Suprapubic skin (tissue), 4 donors: ENCODE measurements at regions not wholly inside any gene's neighbourhood (a gene's known extent, or its start where the extent isn't known, plus 50 kb on each side); places are given as distances from the start of the nearest gene placed in this dataset.
"Not testable (repeated sequence)": the region's sequence is repeated elsewhere in the genome, so short reads cannot be mapped to it uniquely, and the experiment has no call there.

Source experiments
- DNase-seq, 2 donors: peaks; one replicate each; pipeline ENCODE4 v3.0.0-alpha.2; 2019; ENCODE audit warnings: low spot score in 2 of 2
- H3K27ac ChIP-seq: fragments of 200-600 bp; sonication (generic); one replicate; pipeline ENCODE4 v1.5.1; 2019
- H3K27me3 ChIP-seq: fragments of 200-600 bp; sonication (generic); one replicate; pipeline ENCODE4 v1.5.1; 2019
- H3K36me3 ChIP-seq: fragments of 200-600 bp; sonication (generic); one replicate; pipeline ENCODE4 v1.5.1; 2019
- H3K4me1 ChIP-seq: fragments of 200-600 bp; sonication (generic); one replicate; pipeline ENCODE4 v1.5.1; 2019
- H3K4me3 ChIP-seq: fragments of 200-600 bp; sonication (generic); one replicate; pipeline ENCODE4 v1.5.1; 2019; ENCODE audit warnings: mild to moderate bottlenecking
- H3K9me3 ChIP-seq: fragments of 200-600 bp; sonication (generic); one replicate; pipeline ENCODE4 v1.5.1; 2019
- EP300 ChIP-seq: sonication (generic); formaldehyde crosslinking; IDR thresholded peaks from one replicate; pipeline ENCODE4 v1.6.1; 2017; ENCODE audit warnings: antibody characterized with exemption
- POLR2A ChIP-seq, 2 donors: fragments of 450-650 bp; IDR thresholded peaks; one replicate each; pipeline ENCODE4 v1.6.1; 2017; ENCODE audit warnings: antibody characterized with exemption in 2 of 2, mild to moderate bottlenecking in 2 of 2, moderate library complexity in 2 of 2
- POLR2AphosphoS5 ChIP-seq, 3 donors: sonication (generic); formaldehyde crosslinking; IDR thresholded peaks; one replicate each; pipeline ENCODE4 v1.6.1; 2017; ENCODE audit warnings: antibody characterized with exemption in 3 of 3
- WGBS: methylation state at CpG from one replicate; pipeline ENCODE4 v1.1.5; 2018; 5-methylcytosine and 5-hydroxymethylcytosine counted together
- TF ChIP-seq, protein P1 (sequence below), 2 donors: fragments of 200-600 bp in 1 of 2; fragments of 450-650 bp in 1 of 2; sonication (generic) in 1 of 2; IDR thresholded peaks; one replicate each; pipeline ENCODE4 v1.5.1; 2016 to 2019; ENCODE audit warnings: antibody characterized with exemption in 2 of 2, mild to moderate bottlenecking in 1 of 2, moderate library complexity in 1 of 2

GRCh38 chr1:101178341-101178687, 58.5 kb upstream of the S1PR1 start:
- H3K27ac ChIP-seq, result no peak overlapping the region
- TF ChIP-seq POLR2AphosphoS5 (IDR thresholded peaks at IDR 0.05), result no peak
- TF ChIP-seq POLR2A (IDR thresholded peaks at IDR 0.05), result no peak
- no peak for TF ChIP-seq EP300
- TF ChIP-seq, protein P1, sequence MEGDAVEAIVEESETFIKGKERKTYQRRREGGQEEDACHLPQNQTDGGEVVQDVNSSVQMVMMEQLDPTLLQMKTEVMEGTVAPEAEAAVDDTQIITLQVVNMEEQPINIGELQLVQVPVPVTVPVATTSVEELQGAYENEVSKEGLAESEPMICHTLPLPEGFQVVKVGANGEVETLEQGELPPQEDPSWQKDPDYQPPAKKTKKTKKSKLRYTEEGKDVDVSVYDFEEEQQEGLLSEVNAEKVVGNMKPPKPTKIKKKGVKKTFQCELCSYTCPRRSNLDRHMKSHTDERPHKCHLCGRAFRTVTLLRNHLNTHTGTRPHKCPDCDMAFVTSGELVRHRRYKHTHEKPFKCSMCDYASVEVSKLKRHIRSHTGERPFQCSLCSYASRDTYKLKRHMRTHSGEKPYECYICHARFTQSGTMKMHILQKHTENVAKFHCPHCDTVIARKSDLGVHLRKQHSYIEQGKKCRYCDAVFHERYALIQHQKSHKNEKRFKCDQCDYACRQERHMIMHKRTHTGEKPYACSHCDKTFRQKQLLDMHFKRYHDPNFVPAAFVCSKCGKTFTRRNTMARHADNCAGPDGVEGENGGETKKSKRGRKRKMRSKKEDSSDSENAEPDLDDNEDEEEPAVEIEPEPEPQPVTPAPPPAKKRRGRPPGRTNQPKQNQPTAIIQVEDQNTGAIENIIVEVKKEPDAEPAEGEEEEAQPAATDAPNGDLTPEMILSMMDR (IDR thresholded peaks at IDR 0.05), result no peak
- no peaks in the 10 kb centered on the region for H3K27me3 ChIP-seq
- no peak overlapping the region for H3K4me3 ChIP-seq
- DNase-seq, result no peak
- H3K9me3 ChIP-seq, result no peaks in the 10 kb centered on the region
- no peaks in the 10 kb centered on the region for H3K36me3 ChIP-seq
- WGBS, result 75% methylated on average over 1 of the region's 1 CpG
- H3K4me1 ChIP-seq, result no peaks in the 10 kb centered on the region

DNA sequence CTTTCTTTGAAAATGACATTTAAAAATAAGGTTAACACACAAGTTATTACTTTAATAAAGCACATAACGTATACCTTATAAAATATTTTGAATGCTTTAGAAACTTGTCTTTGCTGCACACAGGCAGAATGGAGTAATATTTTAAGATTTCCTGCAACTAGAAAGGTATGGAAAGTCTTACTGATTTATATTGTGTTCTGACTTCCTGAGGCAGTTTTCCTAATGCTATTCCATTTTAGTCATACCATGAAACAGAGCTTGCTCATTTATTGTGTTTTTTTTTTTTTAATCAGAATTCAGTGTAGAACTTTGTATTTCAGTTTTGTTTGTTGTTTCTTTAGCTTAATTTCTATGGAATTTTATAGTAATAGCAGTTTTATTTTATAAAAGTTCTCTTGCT, 60.9 kb upstream of the S1PR1 start:
- 68% methylated on average over 1 of the region's 1 CpG for WGBS
- no peak overlapping the region for H3K27ac ChIP-seq

DNA sequence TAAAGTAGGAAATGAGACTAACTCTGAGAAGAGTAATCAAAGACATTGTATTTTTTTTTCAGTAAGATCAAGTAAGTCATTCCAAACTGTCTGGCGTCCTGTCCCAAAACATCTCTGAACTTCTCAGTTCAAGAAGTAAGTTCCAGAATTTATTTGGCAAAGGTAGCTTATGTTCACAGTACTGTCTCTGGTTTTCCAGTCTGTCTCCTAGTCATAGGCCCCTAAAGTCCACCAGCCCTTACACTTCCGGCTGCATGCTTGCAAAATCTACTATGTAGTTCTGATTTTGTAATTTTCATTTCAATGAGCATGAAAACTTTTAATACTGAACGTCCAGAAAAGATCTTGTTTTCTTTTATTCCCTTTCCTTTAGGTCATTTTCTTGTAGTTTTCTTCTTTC, 61.4 kb upstream of the S1PR1 start:
- 51% methylated on average over 3 of the region's 3 CpGs for WGBS

More for the DNA sequence above, 60.9 kb upstream of the S1PR1 start:
- H3K4me3 ChIP-seq, result no peak overlapping the region
- H3K36me3 ChIP-seq, result no peaks in the 10 kb centered on the region
- no peaks in the 10 kb centered on the region for H3K27me3 ChIP-seq
- H3K9me3 ChIP-seq, result no peaks in the 10 kb centered on the region
- DNase-seq, result no peak
- TF ChIP-seq, protein P1 (IDR thresholded peaks at IDR 0.05), result no peak
- TF ChIP-seq EP300, result no peak
- TF ChIP-seq POLR2AphosphoS5 (IDR thresholded peaks at IDR 0.05), result no peak
- TF ChIP-seq POLR2A (IDR thresholded peaks at IDR 0.05), result no peak
- no peaks in the 10 kb centered on the region for H3K4me1 ChIP-seq

GRCh38 chr1:101174722-101175121, 62.1 kb upstream of the S1PR1 start:
- no peak for DNase-seq
- no peak overlapping the region for H3K4me3 ChIP-seq
- H3K9me3 ChIP-seq, result no peaks in the 10 kb centered on the region
- WGBS, result 92% methylated on average over 5 of the region's 5 CpGs
- H3K27ac ChIP-seq, result no peak overlapping the region
- TF ChIP-seq POLR2A (IDR thresholded peaks at IDR 0.05) (no peak), EP300 (no peak), POLR2AphosphoS5 (IDR thresholded peaks at IDR 0.05) (no peak)
- H3K4me1 ChIP-seq, result no peaks in the 10 kb centered on the region
- no peaks in the 10 kb centered on the region for H3K36me3 ChIP-seq
- H3K27me3 ChIP-seq, result no peaks in the 10 kb centered on the region

More for the DNA sequence above, 61.4 kb upstream of the S1PR1 start:
- TF ChIP-seq EP300 (no peak), POLR2AphosphoS5 (IDR thresholded peaks at IDR 0.05) (no peak), POLR2A (IDR thresholded peaks at IDR 0.05) (no peak)
- TF ChIP-seq, protein P1 (IDR thresholded peaks at IDR 0.05), result no peak
- Histone ChIP-seq H3K9me3 (no peaks in the 10 kb centered on the region), H3K27me3 (no peaks in the 10 kb centered on the region), H3K4me1 (no peaks in the 10 kb centered on the region), H3K36me3 (no peaks in the 10 kb centered on the region), H3K4me3 (no peak overlapping the region), H3K27ac (no peak overlapping the region)
- no peak for DNase-seq

DNA sequence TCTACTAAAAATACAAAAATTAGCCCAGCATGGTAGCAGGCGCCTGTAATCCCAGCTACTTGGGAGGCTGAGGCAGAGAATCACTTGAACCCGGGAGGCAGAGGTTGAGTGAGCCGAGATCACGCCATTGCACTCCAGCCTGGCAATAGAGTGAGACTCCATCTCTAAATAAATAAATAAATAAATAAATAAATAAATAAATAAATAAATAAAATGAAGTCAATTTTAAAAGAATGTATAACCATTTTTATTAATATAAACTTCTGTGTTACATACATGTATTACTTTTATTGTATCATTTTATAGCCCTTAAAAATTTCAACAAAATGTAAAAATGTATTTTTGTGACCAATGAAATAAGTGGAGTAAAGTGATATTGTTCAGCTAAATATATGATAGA, 62.5 kb upstream of the S1PR1 start:
- not testable (repeated sequence) for DNase-seq

GRCh38 chr1:101170506-101171050, 66.2 kb upstream of the S1PR1 start:
- no peak for TF ChIP-seq POLR2AphosphoS5 (IDR thresholded peaks at IDR 0.05)
- TF ChIP-seq, protein P1 (IDR thresholded peaks at IDR 0.05), result no peak
- TF ChIP-seq EP300, result no peak
- TF ChIP-seq POLR2A (IDR thresholded peaks at IDR 0.05), result no peak
- Histone ChIP-seq H3K27ac (no peak overlapping the region), H3K4me3 (no peak overlapping the region), H3K36me3 (no peaks in the 10 kb centered on the region), H3K9me3 (no peaks in the 10 kb centered on the region), H3K27me3 (no peaks in the 10 kb centered on the region), H3K4me1 (no peaks in the 10 kb centered on the region)
- 95% methylated on average over 4 of the region's 4 CpGs for WGBS
- DNase-seq, result no peak

More for the DNA sequence above, 62.5 kb upstream of the S1PR1 start:
- H3K4me3 ChIP-seq, H3K9me3 ChIP-seq, H3K27ac ChIP-seq, H3K36me3 ChIP-seq, H3K4me1 ChIP-seq, H3K27me3 ChIP-seq: not testable (repeated sequence)
- WGBS, result 95% methylated on average over 4 of the region's 4 CpGs
